DMS114 treated with DMSO at 0.1 percent for 48 hours (cell line): ENCODE measurements at regions not wholly inside any gene's neighbourhood (a gene's known extent, or its start where the extent isn't known, plus 50 kb on each side); places are given as distances from the start of the nearest gene placed in this dataset.

Experiments used
- DNase-seq: peaks from one replicate; lab custom pipeline; 2025; ENCODE audit not compliant: unreplicated experiment; lab: John Stamatoyannopoulos, UW

DNA sequence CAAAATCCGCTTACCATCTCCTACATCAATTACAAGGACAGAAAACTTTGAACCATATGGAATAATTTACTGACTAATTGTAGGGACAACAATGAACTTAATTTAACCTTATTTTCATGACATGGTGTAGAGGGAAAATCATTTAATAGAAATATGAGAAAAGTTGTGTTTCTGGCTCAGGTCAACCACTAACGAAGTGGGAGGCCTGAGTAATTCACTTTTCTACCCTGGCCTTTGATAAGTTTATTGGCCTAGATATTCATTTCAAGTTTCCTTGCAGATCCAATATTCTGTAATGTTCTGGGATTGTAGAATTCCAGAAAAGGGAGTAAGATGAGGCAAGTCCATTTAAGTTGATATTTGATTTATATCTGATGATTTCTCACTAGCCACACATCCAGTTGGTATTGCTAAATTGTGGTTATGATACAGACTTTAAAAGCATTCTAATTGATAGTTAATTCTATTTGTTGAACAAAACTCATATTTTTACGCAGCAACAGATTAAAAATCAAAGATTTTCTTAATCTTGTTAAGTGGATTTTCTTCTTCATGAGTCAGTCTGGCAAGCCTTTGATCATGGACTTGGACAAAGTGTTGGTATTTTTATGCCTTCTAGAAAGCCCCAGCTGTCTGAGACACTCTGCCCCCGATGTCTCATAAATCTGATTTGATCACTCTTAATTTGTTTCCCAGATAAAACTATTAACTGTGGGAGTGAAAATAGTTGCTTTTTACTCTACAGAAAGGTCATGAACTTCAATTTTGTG lies 336.5 kb downstream of the TMEM135 start:
- no peak for DNase-seq
